GM18511 (cell line): ENCODE measurements at regions not wholly inside any gene's neighbourhood (a gene's known extent, or its start where the extent isn't known, plus 50 kb on each side); places are given as distances from the start of the nearest gene placed in this dataset.
"Not testable (repeated sequence)": the region's sequence is repeated elsewhere in the genome, so short reads cannot be mapped to it uniquely, and the experiment has no call there.

ENCODE experiments used
- ATAC-seq: cut with Tn5 transposase; IDR thresholded peaks from one replicate; pipeline ENCODE4 v1.9.1; 2021; ENCODE audit warnings: mild to moderate bottlenecking, moderate library complexity; ENCODE audit not compliant: unreplicated experiment

- no peak for ATAC-seq
Observed at GRCh38 chr9:11141357-11141756, 528.6 kb upstream of the PTPRD start.

DNA sequence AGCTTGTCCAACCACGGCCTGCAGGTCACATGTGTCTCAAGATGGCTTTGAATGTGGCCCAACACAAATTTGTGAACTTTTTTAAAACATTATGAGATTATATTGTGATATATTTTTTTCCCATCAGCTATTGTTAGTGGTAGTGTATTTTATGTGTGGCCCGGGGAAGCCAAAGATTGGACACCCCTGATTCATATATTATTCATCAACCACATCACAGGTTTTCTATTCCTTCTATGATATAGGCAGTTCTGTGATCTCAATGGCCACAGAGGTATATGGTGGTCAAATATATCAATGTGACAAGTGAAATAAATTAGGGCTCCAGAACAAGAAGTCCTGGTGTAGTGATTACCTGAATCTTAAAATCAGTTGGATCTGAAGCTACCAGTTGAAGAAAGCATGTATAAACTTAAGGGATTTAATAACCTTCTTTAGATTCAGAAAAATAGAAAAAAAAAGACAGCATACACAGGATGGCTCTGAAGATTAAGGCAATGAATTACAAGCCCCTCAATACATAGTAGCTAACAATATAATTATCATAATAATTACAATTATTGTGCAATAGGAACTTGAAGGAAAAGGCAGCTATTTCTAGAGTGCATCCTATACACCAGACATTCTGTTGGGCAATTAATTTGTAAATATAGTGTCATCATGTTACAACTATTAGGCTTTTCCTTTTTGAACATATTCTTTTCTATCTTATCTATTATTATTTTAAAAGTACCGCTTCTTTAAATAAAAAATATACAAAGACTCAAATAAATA is 530.4 kb upstream of the PTPRD start:
- ATAC-seq, result no peak

DNA sequence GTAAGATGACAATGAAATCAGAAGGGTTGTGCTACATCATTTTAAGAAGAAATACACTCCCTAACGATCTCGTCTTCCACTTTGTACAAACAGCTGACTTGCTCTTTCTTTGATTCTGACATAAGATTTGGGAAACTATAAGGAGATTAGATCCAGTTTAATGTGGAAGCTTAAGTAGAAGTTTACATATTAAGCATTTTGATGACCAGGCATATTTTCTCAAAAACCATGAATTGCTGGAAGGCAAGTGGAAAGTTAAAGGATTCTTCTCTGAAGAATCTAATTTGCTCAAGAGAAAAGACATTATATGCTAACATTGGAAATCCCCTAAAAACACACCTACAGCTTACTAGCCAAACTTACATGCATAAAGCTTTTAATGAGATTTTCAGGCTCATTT is 531.9 kb upstream of the PTPRD start:
- no peak for ATAC-seq

- ATAC-seq, result no peak
Observed at GRCh38 chr9:11148189-11148588, 535.4 kb upstream of the PTPRD start.

DNA sequence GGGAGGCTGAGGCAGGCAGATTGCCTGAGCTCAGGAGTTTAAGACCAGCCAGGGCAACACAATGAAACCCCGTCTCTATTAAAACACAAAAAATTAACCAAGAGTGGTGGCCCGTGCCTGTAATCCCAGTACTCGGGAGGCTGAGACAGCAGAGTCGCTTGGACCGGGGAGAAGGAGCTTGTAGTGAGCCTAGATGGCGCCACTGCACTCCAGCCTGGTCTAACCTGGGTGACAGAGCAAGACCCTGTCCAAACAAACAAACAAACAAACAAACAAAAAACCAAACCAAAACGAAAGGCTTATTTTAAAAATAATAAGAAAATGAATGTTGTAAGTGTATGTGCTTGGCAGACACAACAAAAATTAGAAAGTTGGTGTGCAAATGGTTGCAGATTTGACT is 536.3 kb upstream of the PTPRD start:
- ATAC-seq, result no peak

GRCh38 chr9:11158063-11158462 is 545.3 kb upstream of the PTPRD start:
- ATAC-seq, result no peak

- no peak for ATAC-seq
Observed at GRCh38 chr9:11158676-11159075, 545.9 kb upstream of the PTPRD start.

GRCh38 chr9:11159318-11159862 is 546.6 kb upstream of the PTPRD start:
- ATAC-seq, result no peak

GRCh38 chr9:11163843-11164242 is 551.0 kb upstream of the PTPRD start:
- ATAC-seq, result no peak

DNA sequence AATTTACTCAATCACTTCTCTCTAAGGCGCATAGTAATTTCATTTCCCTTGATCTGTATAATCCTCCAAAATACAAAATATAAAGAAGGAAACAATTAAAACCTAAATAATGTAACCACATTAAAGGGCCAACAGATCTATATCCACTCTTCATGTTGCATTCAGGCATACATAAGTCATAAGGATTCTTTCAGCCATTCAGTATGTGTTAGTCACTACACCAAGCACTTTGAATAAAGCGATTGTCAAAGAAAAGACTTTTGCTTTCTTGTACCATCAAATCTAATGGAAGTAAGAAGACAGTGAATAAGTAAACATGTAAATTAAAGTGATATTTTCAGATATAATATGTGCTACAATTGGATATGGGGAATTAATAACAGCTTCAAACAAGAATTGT is 569.2 kb upstream of the PTPRD start:
- ATAC-seq, result no peak

GRCh38 chr9:11190719-11191118 is 577.9 kb upstream of the PTPRD start:
- ATAC-seq, result no peak

DNA sequence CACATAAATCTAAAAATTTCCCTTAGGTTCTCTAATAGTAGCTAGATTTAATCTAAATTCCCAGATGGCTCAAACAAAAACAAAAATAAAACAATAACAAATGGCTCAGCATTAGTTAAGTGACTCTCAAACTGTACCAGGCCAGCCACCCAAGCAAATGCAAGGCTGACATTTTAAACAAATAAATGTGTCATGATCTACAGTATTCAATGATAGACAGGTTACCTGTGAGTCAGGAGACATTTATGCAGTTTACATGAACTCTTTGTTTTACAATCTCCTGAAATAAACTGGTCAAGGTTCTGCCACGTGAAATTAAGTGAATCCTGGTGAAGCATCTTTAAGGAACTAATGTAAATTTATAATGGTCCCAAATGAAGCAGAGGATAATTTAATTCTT is 580.2 kb upstream of the PTPRD start:
- no peak for ATAC-seq

DNA sequence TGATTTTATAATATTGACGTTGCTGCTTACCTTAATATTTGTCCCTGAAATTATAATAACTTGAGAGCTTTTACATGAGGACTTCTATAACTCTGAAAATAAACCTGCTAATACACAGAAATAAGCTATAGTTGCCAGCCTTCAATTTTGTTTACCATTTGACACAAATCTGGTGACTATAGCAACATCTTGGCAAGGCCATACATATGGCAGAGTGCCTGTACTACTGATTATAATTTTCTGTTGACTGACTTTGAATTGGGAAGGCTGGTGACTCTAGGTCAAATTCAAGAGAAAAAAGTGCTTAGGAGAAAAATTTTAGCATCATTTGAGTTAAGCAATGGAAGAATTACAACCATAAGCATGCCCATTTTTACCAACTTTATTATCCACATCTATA is 581.4 kb upstream of the PTPRD start:
- ATAC-seq, result no peak

DNA sequence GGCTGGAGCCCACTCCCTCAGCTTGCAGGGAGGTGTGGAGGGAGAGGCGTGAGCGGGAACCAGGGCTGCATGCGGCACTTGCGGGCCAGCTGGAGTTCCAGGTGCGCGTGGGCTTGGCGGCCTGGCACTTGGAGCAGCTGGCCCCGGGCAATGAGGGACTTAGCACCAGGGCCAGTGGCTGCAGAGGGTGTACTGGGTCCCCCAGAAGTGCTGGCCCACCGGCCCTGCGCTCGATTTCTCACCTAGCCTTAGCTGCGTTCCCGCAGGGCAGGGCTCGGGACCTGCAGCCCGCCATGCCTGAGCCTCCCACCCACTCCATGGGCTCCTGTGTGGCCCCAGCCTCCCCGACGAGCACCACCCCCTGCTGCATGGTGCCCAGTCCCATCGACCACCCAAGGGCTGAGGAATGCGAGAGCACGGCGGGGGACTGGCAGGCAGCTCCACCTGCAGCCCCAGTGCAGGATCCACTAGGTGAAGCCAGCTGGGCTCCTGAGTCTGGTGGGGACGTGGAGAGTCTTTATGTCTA is 584.1 kb upstream of the PTPRD start:
- ATAC-seq, result not testable (repeated sequence)

GRCh38 chr9:11199335-11199734 is 586.5 kb upstream of the PTPRD start:
- ATAC-seq, result no peak

GRCh38 chr9:11204521-11204920 is 591.7 kb upstream of the PTPRD start:
- ATAC-seq, result no peak

GRCh38 chr9:11206925-11207324 is 594.1 kb upstream of the PTPRD start:
- no peak for ATAC-seq

DNA sequence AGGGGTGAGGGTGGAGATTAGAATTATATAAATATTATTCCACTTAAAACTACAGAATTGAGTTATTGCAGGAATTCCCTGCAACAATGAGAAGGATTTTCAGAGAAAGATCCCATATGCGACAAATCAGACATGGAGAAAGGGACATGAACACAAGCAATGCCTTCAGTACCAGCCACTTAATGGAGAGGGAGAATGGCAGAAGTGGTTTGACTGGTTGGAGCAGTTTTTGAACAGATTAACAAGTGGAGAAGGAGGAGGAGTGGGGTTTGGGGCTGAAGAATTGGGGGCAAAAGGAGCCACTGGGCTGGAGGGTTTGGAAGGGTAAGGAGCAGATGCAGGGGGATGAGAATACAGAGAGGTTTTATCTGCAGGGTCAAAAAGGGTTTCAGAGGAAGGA is 620.9 kb upstream of the PTPRD start:
- no peak for ATAC-seq

DNA sequence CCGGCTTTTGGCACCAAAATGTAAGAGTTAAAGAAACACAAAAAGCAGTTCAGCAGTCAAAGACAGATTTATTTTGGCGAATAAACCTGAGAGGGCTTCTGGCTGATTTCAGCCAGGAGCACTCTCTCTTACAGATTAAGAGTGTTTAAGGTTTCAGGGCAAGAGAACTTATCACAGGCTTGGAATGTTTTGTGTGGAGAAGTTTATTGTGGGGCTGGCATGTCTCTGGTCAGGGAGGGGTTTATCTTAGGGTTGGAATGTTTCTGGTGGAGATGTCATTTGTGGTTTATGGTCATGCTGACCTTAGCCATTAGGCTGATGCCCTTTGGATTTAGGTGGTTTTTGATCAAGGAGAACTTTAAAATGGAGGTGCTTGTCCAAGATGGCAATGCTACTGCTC is 622.3 kb upstream of the PTPRD start:
- no peak for ATAC-seq

DNA sequence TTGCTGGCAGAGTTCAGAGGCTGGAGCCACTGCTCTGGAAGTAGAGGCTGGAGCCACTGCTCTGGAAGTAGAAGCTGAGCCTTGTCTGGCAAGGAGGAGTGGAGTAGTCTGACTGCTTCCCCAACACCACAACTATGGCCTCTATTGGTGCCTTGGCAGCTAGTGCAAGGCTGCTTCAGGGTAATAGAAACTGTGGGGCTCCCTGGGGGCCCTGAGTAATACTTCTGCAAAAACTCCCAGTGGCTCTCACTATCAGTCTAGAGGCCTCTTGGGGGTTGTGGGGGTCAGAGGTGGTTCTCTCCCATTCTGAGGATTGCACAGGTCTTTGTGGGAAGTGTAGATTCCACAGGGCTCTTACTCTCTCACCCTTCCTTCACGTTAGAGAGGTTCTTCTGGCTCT is 629.0 kb upstream of the PTPRD start:
- no peak for ATAC-seq

- no peak for ATAC-seq
Observed at GRCh38 chr9:11257992-11258391, 645.2 kb upstream of the PTPRD start.

DNA sequence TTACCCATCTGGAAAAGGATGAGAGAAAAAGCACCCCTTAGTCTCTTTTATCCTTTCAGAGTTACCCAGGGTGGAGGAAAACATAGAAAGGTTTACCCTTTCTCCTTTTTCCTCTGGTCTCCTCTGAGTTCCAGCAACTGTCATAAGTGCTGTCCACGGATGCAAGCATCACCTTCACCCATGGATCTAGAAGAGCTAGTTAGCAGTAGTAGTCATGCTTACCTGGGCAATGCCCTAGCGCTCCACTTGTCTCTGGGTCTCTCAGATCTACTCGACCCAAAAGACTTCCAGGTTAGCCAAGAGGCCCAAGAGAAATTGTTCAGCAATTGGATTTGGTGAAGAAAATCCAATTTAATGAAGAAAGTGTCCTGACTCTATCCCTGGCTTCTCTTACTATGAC is 656.2 kb upstream of the PTPRD start:
- no peak for ATAC-seq
